Panc1 (cell line): ENCODE measurements at regions not wholly inside any gene's neighbourhood (a gene's known extent, or its start where the extent isn't known, plus 50 kb on each side); places are given as distances from the start of the nearest gene placed in this dataset.

Experiments used
- ATAC-seq: fragments of 200-7000 bp; cut with Tn5 transposase; 2 replicates; pipeline ENCODE4 v1.9.1; 2020; ENCODE audit warnings: mild to moderate bottlenecking, moderate library complexity
- BruUV-seq: library from RNA; stranded (reverse); fragments of 400-500 nt; replicated peaks from 2 replicates; lab custom pipeline; 2021; lab: Mats Ljungman, UMichigan
- CTCF ChIA-PET: fragments of 300-600 bp; sonication (Branson Sonifier 250); formaldehyde crosslinking; loops from one replicate; lab custom pipeline; 2022; ENCODE audit warnings: antibody characterized with exemption; lab: Charles Lee
- POLR2A ChIA-PET: fragments of 300-600 bp; sonication (Branson Sonifier 250); formaldehyde crosslinking; loops from one replicate; lab custom pipeline; 2022; ENCODE audit warnings: antibody characterized with exemption; lab: Charles Lee
- DNase-seq: peaks from one replicate; pipeline ENCODE4 v3.0.0-alpha.2; 2010; ENCODE audit warnings: low read depth, low spot score
- H3K27ac ChIP-seq: 2 replicates; pipeline ENCODE4 v1.5.1; 2011; ENCODE audit warnings: mild to moderate bottlenecking, low read length, inconsistent platforms
- H3K27me3 ChIP-seq: fragments of 200-500 bp; sonication (Bioruptor generic); 2 replicates; pipeline ENCODE4 v1.6.0; 2014; ENCODE audit warnings: low read length, inconsistent platforms; ENCODE audit not compliant: control insufficient read depth, insufficient read depth
- H3K36me3 ChIP-seq: fragments of 200-500 bp; sonication (Bioruptor generic); 2 replicates; pipeline ENCODE4 v1.5.1; 2014; ENCODE audit warnings: inconsistent platforms, mild to moderate bottlenecking, low read length, moderate library complexity; ENCODE audit not compliant: control insufficient read depth, insufficient read depth
- H3K4me1 ChIP-seq: 2 replicates; pipeline ENCODE4 v1.5.1; 2011; ENCODE audit warnings: inconsistent platforms, mild to moderate bottlenecking, low read length, moderate library complexity; ENCODE audit not compliant: control insufficient read depth, insufficient read depth
- H3K4me3 ChIP-seq, 2 experiments: 2 replicates each; pipeline ENCODE4 v1.5.1; 2011 to 2012; ENCODE audit warnings: low read depth in 2 of 2, low read length in 2 of 2, mild to moderate bottlenecking in 2 of 2, inconsistent platforms in 1 of 2, moderate library complexity in 1 of 2
- H3K9me3 ChIP-seq: fragments of 200-500 bp; sonication (Bioruptor generic); 2 replicates; pipeline ENCODE4 v1.5.1; 2014; ENCODE audit warnings: low read depth, mild to moderate bottlenecking, inconsistent platforms, low read length, moderate library complexity; ENCODE audit not compliant: control insufficient read depth, insufficient read depth
- POLR2AphosphoS5 ChIP-seq: IDR thresholded peaks from 2 replicates; pipeline ENCODE4 v1.6.1; 2012; ENCODE audit warnings: mild to moderate bottlenecking, low read depth, low read length, moderate library complexity
- SIN3A ChIP-seq: IDR thresholded peaks from 2 replicates; pipeline ENCODE4 v1.6.1; 2012; ENCODE audit warnings: low read depth, mild to moderate bottlenecking, low read length, moderate library complexity, borderline replicate concordance; ENCODE audit not compliant: insufficient read depth
- TCF7L2 ChIP-seq: IDR thresholded peaks from 2 replicates; pipeline ENCODE4 v1.6.1; 2011; ENCODE audit warnings: mild to moderate bottlenecking, low read depth, low read length, inconsistent platforms
- in situ Hi-C: cut with HindIII; loops from 2 replicates; pipeline ENCODE4 v1.10.0; 2016; ENCODE audit warnings: low sequenced_read_pairs, low pct_unique_long_range_greater_than_20kb
- intact Hi-C: fragments of 100-400 bp; cut with micrococcal nuclease; formaldehyde crosslinking; loops from one replicate; pipeline ENCODE4 v1.10.0; 2022; ENCODE audit not compliant: unreplicated experiment
- TF ChIP-seq, protein P1 (sequence below): fragments of 450-650 bp; IDR thresholded peaks from 2 replicates; pipeline ENCODE4 v1.5.1; 2017; ENCODE audit warnings: mild to moderate bottlenecking
- TF ChIP-seq, protein P2 (sequence below), 2 experiments: IDR thresholded peaks; 2 replicates each; pipeline ENCODE4 v1.6.1; 2011 to 2012; ENCODE audit warnings: low read depth in 2 of 2, control low read depth in 1 of 2, low read length in 1 of 2, mild to moderate bottlenecking in 1 of 2, moderate library complexity in 1 of 2; ENCODE audit not compliant: insufficient read depth in 1 of 2

DNA sequence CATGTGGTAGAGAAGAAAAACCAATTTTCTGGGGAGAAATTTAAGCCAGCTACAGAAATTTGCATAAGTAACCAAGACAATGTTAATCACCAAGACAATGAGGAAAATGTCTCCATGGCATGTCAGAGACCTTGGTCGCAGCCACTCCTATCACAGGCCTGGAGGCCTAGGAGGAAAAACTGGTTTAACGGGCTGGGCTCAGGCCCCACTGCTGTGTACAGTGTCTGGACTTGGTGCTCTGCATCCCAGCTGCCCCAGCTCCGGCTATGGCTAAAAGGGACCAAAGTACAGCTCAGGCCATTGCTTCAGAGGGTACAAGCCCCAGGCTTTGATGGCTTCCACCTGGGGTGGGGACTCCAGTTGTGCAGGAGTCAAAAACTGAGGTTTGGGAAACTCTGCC is 1075.1 kb upstream of the CDH18 start:
- POLR2A ChIA-PET: no interaction called here
- no peak overlapping the region for H3K27ac ChIP-seq
- no TSS peak for BruUV-seq
- in situ Hi-C loops: no loop called here
- DNase-seq (no peak), ATAC-seq (no peak)
- TF ChIP-seq, protein P1, sequence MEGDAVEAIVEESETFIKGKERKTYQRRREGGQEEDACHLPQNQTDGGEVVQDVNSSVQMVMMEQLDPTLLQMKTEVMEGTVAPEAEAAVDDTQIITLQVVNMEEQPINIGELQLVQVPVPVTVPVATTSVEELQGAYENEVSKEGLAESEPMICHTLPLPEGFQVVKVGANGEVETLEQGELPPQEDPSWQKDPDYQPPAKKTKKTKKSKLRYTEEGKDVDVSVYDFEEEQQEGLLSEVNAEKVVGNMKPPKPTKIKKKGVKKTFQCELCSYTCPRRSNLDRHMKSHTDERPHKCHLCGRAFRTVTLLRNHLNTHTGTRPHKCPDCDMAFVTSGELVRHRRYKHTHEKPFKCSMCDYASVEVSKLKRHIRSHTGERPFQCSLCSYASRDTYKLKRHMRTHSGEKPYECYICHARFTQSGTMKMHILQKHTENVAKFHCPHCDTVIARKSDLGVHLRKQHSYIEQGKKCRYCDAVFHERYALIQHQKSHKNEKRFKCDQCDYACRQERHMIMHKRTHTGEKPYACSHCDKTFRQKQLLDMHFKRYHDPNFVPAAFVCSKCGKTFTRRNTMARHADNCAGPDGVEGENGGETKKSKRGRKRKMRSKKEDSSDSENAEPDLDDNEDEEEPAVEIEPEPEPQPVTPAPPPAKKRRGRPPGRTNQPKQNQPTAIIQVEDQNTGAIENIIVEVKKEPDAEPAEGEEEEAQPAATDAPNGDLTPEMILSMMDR: no peak
- TF ChIP-seq, protein P2, sequence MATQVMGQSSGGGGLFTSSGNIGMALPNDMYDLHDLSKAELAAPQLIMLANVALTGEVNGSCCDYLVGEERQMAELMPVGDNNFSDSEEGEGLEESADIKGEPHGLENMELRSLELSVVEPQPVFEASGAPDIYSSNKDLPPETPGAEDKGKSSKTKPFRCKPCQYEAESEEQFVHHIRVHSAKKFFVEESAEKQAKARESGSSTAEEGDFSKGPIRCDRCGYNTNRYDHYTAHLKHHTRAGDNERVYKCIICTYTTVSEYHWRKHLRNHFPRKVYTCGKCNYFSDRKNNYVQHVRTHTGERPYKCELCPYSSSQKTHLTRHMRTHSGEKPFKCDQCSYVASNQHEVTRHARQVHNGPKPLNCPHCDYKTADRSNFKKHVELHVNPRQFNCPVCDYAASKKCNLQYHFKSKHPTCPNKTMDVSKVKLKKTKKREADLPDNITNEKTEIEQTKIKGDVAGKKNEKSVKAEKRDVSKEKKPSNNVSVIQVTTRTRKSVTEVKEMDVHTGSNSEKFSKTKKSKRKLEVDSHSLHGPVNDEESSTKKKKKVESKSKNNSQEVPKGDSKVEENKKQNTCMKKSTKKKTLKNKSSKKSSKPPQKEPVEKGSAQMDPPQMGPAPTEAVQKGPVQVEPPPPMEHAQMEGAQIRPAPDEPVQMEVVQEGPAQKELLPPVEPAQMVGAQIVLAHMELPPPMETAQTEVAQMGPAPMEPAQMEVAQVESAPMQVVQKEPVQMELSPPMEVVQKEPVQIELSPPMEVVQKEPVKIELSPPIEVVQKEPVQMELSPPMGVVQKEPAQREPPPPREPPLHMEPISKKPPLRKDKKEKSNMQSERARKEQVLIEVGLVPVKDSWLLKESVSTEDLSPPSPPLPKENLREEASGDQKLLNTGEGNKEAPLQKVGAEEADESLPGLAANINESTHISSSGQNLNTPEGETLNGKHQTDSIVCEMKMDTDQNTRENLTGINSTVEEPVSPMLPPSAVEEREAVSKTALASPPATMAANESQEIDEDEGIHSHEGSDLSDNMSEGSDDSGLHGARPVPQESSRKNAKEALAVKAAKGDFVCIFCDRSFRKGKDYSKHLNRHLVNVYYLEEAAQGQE (IDR thresholded peaks at IDR 0.05; ENCODE audit: insufficient read depth in 1 of 2, low read depth in 2 of 2, low read length in 1 of 2): no peak
- TF ChIP-seq TCF7L2 (no peak), SIN3A (no peak), POLR2AphosphoS5 (no peak)
- H3K36me3 ChIP-seq: no peaks in the 10 kb centered on the region
- intact Hi-C loops: no loop called here
- H3K27me3 ChIP-seq: no peaks in the 10 kb centered on the region
- no peaks in the 10 kb centered on the region for H3K4me1 ChIP-seq
- H3K4me3 ChIP-seq: no peak overlapping the region
- CTCF ChIA-PET: no interaction called here
- H3K9me3 ChIP-seq: no peaks in the 10 kb centered on the region

DNA sequence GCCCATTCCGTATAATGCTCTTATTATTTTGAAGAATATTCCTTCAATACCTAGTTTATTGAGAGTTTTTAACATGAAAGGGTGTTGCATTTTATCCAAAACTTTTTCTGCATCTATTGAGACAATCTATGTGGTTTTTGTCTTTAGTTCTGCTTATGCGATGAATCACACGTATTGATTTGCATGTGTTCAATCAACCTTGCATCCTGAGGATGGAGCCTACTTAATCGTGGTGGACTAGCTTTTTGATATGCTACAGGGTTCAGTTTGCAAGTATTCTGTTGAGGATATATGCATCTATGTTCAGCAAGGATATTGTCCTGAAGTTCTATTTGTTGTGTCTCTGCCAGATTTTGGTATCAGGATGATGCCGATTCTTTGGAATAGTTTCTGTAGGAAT is 1070.3 kb upstream of the CDH18 start:
- BruUV-seq: no TSS peak
- no peak for ATAC-seq

More for the DNA sequence above, 1070.3 kb upstream of the CDH18 start:
- intact Hi-C loops: no loop called here
- Histone ChIP-seq H3K36me3 (no peaks in the 10 kb centered on the region), H3K27me3 (no peaks in the 10 kb centered on the region), H3K4me1 (no peaks in the 10 kb centered on the region), H3K4me3 (no peak overlapping the region), H3K27ac (no peak overlapping the region), H3K9me3 (no peaks in the 10 kb centered on the region)
- DNase-seq: no peak
- TF ChIP-seq, protein P2 (IDR thresholded peaks at IDR 0.05; ENCODE audit: insufficient read depth in 1 of 2, low read depth in 2 of 2, low read length in 1 of 2): no peak
- no peak for TF ChIP-seq TCF7L2
- POLR2A ChIA-PET: no interaction called here
- CTCF ChIA-PET: no interaction called here
- in situ Hi-C loops: no loop called here
